HCT116 (cell line): ENCODE measurements at regions not wholly inside any gene's neighbourhood (a gene's known extent, or its start where the extent isn't known, plus 50 kb on each side); places are given as distances from the start of the nearest gene placed in this dataset.
A peak's percentile ranks its signal among the peaks of the same experiment; 100 is the strongest.

Experiments used
- ATAC-seq: fragments of 200-7000 bp; cut with Tn5 transposase; 2 replicates; pipeline ENCODE4 v1.9.1; 2020; ENCODE audit warnings: mild to moderate bottlenecking, moderate library complexity
- BruUV-seq: library from RNA; stranded (reverse); fragments of 400-500 nt; replicated peaks from 2 replicates; lab custom pipeline; 2021; lab: Mats Ljungman, UMichigan
- CTCF ChIA-PET: fragments of 300-600 bp; sonication (Branson Sonifier 250); formaldehyde crosslinking; loops from one replicate; lab custom pipeline; 2021; ENCODE audit warnings: antibody characterized with exemption; lab: Charles Lee
- POLR2A ChIA-PET: fragments of 300-600, 350-600 bp; sonication (Branson Sonifier 250); formaldehyde crosslinking; loops from one replicate; lab custom pipeline; 2021; ENCODE audit warnings: antibody characterized with exemption; lab: Charles Lee
- RAD21 ChIA-PET, 2 experiments: fragments of 300-600 bp; sonication (Branson Sonifier 250); formaldehyde crosslinking; loops; one replicate each; lab custom pipeline; 2023; ENCODE audit warnings: low total read pairs in 2 of 2; ENCODE audit not compliant: uncharacterized antibody in 2 of 2, unreplicated experiment in 2 of 2, low non-redundant PET in 1 of 2; lab: Charles Lee
- DNase-seq: peaks from one replicate; pipeline ENCODE4 v3.0.0-alpha.2; 2010; ENCODE audit warnings: low read depth, low spot score
- H2AFZ ChIP-seq: fragments of 200-600 bp; shearing (Covaris generic), sonication (generic); 2 replicates; pipeline ENCODE4 v1.6.1; 2017; ENCODE audit warnings: low read depth, mixed run types, mixed read lengths, antibody characterized with exemption, low read length; ENCODE audit not compliant: poor library complexity, severe bottlenecking
- H3K27ac ChIP-seq: 2 replicates; pipeline ENCODE4 v1.5.1; 2012; ENCODE audit warnings: low read depth, low read length
- H3K27me3 ChIP-seq: fragments of 200-600 bp; sonication (generic); 2 replicates; pipeline ENCODE4 v1.6.1; 2016; ENCODE audit warnings: mixed run types, low read length, mixed read lengths; ENCODE audit not compliant: insufficient read depth
- H3K36me3 ChIP-seq, 2 experiments: fragments of 200-500 bp in 1 of 2; fragments of 200-600 bp in 1 of 2; sonication (Bioruptor generic) in 1 of 2; sonication (generic) in 1 of 2; 2 replicates each; pipeline versions ENCODE4 v1.5.1 to v1.6.1; 2014 to 2016; ENCODE audit warnings: low read length in 2 of 2, inconsistent platforms in 1 of 2, mixed read lengths in 1 of 2, mixed run types in 1 of 2; ENCODE audit not compliant: insufficient read depth in 2 of 2, control insufficient read depth in 1 of 2
- H3K4me1 ChIP-seq, 2 experiments: fragments of 200-600 bp in 1 of 2; sonication (generic) in 1 of 2; 2 replicates each; pipeline versions ENCODE4 v1.5.1 to v1.6.1; 2012 to 2017; ENCODE audit warnings: low read length in 2 of 2, inconsistent platforms in 1 of 2, mild to moderate bottlenecking in 1 of 2, mixed read lengths in 1 of 2, mixed run types in 1 of 2, moderate library complexity in 1 of 2; ENCODE audit not compliant: insufficient read depth in 2 of 2, control insufficient read depth in 1 of 2
- H3K4me2 ChIP-seq: fragments of 200-600 bp; sonication (generic); 2 replicates; pipeline ENCODE4 v1.6.1; 2017; ENCODE audit warnings: mixed run types, low read length, mixed read lengths
- H3K4me3 ChIP-seq, 2 experiments: fragments of 200-600 bp in 1 of 2; sonication (generic) in 1 of 2; replicated peaks in 1 of 2; 2 replicates each; pipeline ENCODE4 v1.5.1; 2011 to 2016; ENCODE audit warnings: low read length in 2 of 2, control low read depth in 1 of 2, low read depth in 1 of 2, mild to moderate bottlenecking in 1 of 2, mixed read lengths in 1 of 2, mixed run types in 1 of 2
- H3K79me2 ChIP-seq: fragments of 200-600 bp; sonication (generic); 2 replicates; pipeline ENCODE4 v1.6.1; 2017; ENCODE audit warnings: mild to moderate bottlenecking, mixed run types, low read length, moderate library complexity, mixed read lengths; ENCODE audit not compliant: insufficient read depth
- H3K9ac ChIP-seq: fragments of 200-600 bp; sonication (generic); 2 replicates; pipeline ENCODE4 v1.6.1; 2016; ENCODE audit warnings: low read length, mixed read lengths
- H3K9me2 ChIP-seq: fragments of 200-600 bp; sonication (generic), shearing (Covaris generic); 2 replicates; pipeline ENCODE4 v1.6.1; 2017; ENCODE audit warnings: mixed run types, mild to moderate bottlenecking, moderate library complexity; ENCODE audit not compliant: insufficient read depth
- H3K9me3 ChIP-seq, 2 experiments: fragments of 200-500 bp in 1 of 2; fragments of 200-600 bp in 1 of 2; sonication (Bioruptor generic) in 1 of 2; sonication (generic) in 1 of 2; 2 replicates each; pipeline ENCODE4 v1.6.1; 2014 to 2017; ENCODE audit warnings: low read length in 2 of 2, mixed read lengths in 2 of 2, inconsistent platforms in 1 of 2, low read depth in 1 of 2, mild to moderate bottlenecking in 1 of 2, mixed run types in 1 of 2, moderate library complexity in 1 of 2; ENCODE audit not compliant: control insufficient read depth in 1 of 2, insufficient read depth in 1 of 2
- H4K20me1 ChIP-seq: fragments of 200-600 bp; sonication (generic), shearing (Covaris generic); 2 replicates; pipeline ENCODE4 v1.6.1; 2017; ENCODE audit warnings: mixed run types, mild to moderate bottlenecking, moderate library complexity; ENCODE audit not compliant: insufficient read depth
- ATF3 ChIP-seq: IDR thresholded peaks from 2 replicates; pipeline ENCODE4 v1.6.1; 2012
- RAD21 ChIP-seq: IDR thresholded peaks from 2 replicates; pipeline ENCODE4 v1.6.1; 2012; ENCODE audit warnings: low read depth, mild to moderate bottlenecking
- SP1 ChIP-seq: IDR thresholded peaks from 2 replicates; pipeline ENCODE4 v1.6.1; 2012; ENCODE audit warnings: low read depth
- ZNF274 ChIP-seq: fragments of 200-500 bp; sonication (Bioruptor generic); IDR thresholded peaks from 2 replicates; pipeline ENCODE4 v1.6.1; 2014; ENCODE audit warnings: mild to moderate bottlenecking, low read depth, low read length, inconsistent platforms
- intact Hi-C: fragments of 100-400 bp; cut with micrococcal nuclease; formaldehyde crosslinking; loops from 2 replicates; pipeline ENCODE4 v1.10.0; 2022
- TF ChIP-seq, protein P1 (sequence below), 3 experiments: fragments of 200-600 bp in 1 of 3; sonication (generic) in 1 of 3; IDR thresholded peaks in 2 of 3; conservative IDR thresholded peaks in 1 of 3; 2 replicates each; pipeline ENCODE4 v1.5.1; 2012 to 2017; ENCODE audit warnings: low read depth in 2 of 3, low read length in 2 of 3, antibody characterized with exemption in 1 of 3, borderline replicate concordance in 1 of 3, control low read depth in 1 of 3, mild to moderate bottlenecking in 1 of 3, mixed read lengths in 1 of 3, mixed run types in 1 of 3, moderate library complexity in 1 of 3; ENCODE audit not compliant: insufficient read depth in 1 of 3

GRCh38 chr9:117644932-117645636 is 59.1 kb upstream of the TLR4 start:
- Histone ChIP-seq H3K36me3 (no peaks in the 10 kb centered on the region), H3K79me2 (no peaks in the 10 kb centered on the region), H3K9ac (no peak overlapping the region), H3K9me2 (no peaks in the 10 kb centered on the region), H3K27me3 (no peaks in the 10 kb centered on the region), H3K4me2 (no peak overlapping the region), H2AFZ (no peak overlapping the region), H3K4me3 (no peak overlapping the region), H3K27ac (no peak overlapping the region), H3K4me1 (no peaks in the 10 kb centered on the region), H4K20me1 (no peaks in the 10 kb centered on the region), H3K9me3 (peaks cover 0 to 7% of the 10 kb centered on the region in 2 experiments; a peak in 1 of 4 replicates)
- RAD21 ChIA-PET, result no interaction called here
- intact Hi-C loops, result loop anchor here (10.0 kb wide), 1 partner anchor 1720 kb away; the partner anchor contains the start of gene BRINP1
- ATAC-seq (no peak), DNase-seq (no peak)
- TF ChIP-seq SP1, result no peak
- no peak for TF ChIP-seq ATF3
- no TSS peak for BruUV-seq
- POLR2A ChIA-PET, result no interaction called here
- CTCF ChIA-PET, result no interaction called here

- ChIA-PET RAD21 (no interaction called here), CTCF (no interaction called here), POLR2A (no interaction called here)
- BruUV-seq, result no TSS peak
- peak; percentile 57 for ATAC-seq
- intact Hi-C loops, result loop anchor here (10.0 kb wide), 1 partner anchor 1720 kb away; the partner anchor contains the start of gene BRINP1
- no peaks in the 10 kb centered on the region for H3K4me1 ChIP-seq
- H3K9me2 ChIP-seq, result no peaks in the 10 kb centered on the region
- H4K20me1 ChIP-seq, result no peaks in the 10 kb centered on the region
- H3K27me3 ChIP-seq, result no peaks in the 10 kb centered on the region
- DNase-seq, result peak; percentile 7
- H3K9me3 ChIP-seq, result peaks cover 0 to 7% of the 10 kb centered on the region in 2 experiments; a peak in 1 of 4 replicates
- no peak overlapping the region for H3K9ac ChIP-seq
- no peak overlapping the region for H3K4me3 ChIP-seq
- no peak overlapping the region for H2AFZ ChIP-seq
- TF ChIP-seq, protein P1, sequence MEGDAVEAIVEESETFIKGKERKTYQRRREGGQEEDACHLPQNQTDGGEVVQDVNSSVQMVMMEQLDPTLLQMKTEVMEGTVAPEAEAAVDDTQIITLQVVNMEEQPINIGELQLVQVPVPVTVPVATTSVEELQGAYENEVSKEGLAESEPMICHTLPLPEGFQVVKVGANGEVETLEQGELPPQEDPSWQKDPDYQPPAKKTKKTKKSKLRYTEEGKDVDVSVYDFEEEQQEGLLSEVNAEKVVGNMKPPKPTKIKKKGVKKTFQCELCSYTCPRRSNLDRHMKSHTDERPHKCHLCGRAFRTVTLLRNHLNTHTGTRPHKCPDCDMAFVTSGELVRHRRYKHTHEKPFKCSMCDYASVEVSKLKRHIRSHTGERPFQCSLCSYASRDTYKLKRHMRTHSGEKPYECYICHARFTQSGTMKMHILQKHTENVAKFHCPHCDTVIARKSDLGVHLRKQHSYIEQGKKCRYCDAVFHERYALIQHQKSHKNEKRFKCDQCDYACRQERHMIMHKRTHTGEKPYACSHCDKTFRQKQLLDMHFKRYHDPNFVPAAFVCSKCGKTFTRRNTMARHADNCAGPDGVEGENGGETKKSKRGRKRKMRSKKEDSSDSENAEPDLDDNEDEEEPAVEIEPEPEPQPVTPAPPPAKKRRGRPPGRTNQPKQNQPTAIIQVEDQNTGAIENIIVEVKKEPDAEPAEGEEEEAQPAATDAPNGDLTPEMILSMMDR (IDR thresholded peaks at IDR 0.05 in 2 of 3, conservative IDR thresholded peaks at IDR 0.05 in 1 of 3; ENCODE audit: borderline replicate concordance in 1 of 3, insufficient read depth in 1 of 3, low read depth in 2 of 3, low read length in 2 of 3), result peak; percentile 33 to 92 (median 85); a peak in 5 of 6 replicates
- TF ChIP-seq RAD21, result peak; percentile 77
- no peak for TF ChIP-seq ZNF274
- no peak overlapping the region for H3K4me2 ChIP-seq
- no peak overlapping the region for H3K27ac ChIP-seq
- H3K36me3 ChIP-seq, result no peaks in the 10 kb centered on the region
- H3K79me2 ChIP-seq, result no peaks in the 10 kb centered on the region
Measured at GRCh38 chr9:117644133-117644931, 59.9 kb upstream of the TLR4 start.
